PC-3 (cell line): ENCODE measurements at regions not wholly inside any gene's neighbourhood (a gene's known extent, or its start where the extent isn't known, plus 50 kb on each side); places are given as distances from the start of the nearest gene placed in this dataset.

Experiments used
- ATAC-seq: fragments of 200-7000 bp; cut with Tn5 transposase; 2 replicates; pipeline ENCODE4 v1.9.1; 2020; ENCODE audit warnings: mild to moderate bottlenecking, moderate library complexity
- BruUV-seq: library from RNA; stranded (reverse); fragments of 400-500 nt; replicated peaks from 2 replicates; lab custom pipeline; 2021; lab: Mats Ljungman, UMichigan
- CTCF ChIA-PET: fragments of 300-600 bp; sonication (Branson Sonifier 250); formaldehyde crosslinking; loops from one replicate; lab custom pipeline; 2022; ENCODE audit warnings: antibody characterized with exemption; lab: Charles Lee
- POLR2A ChIA-PET: fragments of 300-600 bp; sonication (Branson Sonifier 250); formaldehyde crosslinking; loops from one replicate; lab custom pipeline; 2022; ENCODE audit warnings: antibody characterized with exemption; ENCODE audit not compliant: unreplicated experiment; lab: Charles Lee
- DNase-seq: peaks from one replicate; pipeline ENCODE4 v3.0.0-alpha.2; 2015
- H2AFZ ChIP-seq: fragments of 300-600 bp; sonication (generic); 2 replicates; pipeline ENCODE4 v1.6.0; 2016; ENCODE audit warnings: antibody characterized with exemption, low read length
- H3F3A ChIP-seq: fragments of 300-600 bp; sonication (generic); one replicate; pipeline ENCODE4 v1.6.0; 2017; ENCODE audit warnings: antibody characterized with exemption, low read length, control low read depth, mild to moderate bottlenecking; ENCODE audit not compliant: unreplicated experiment
- H3K27ac ChIP-seq: fragments of 300-600 bp; sonication (generic); 2 replicates; pipeline ENCODE4 v1.5.1; 2016; ENCODE audit warnings: mild to moderate bottlenecking, low read length
- H3K27me3 ChIP-seq: fragments of 300-600 bp; sonication (generic); 2 replicates; pipeline ENCODE4 v1.6.1; 2016; ENCODE audit warnings: low read length, mixed read lengths
- H3K36me3 ChIP-seq: fragments of 300-600 bp; sonication (generic); 2 replicates; pipeline ENCODE4 v1.6.1; 2016; ENCODE audit warnings: low read depth, mixed run types, low read length, mixed read lengths
- H3K4me1 ChIP-seq: fragments of 300-600 bp; sonication (generic); 2 replicates; pipeline ENCODE4 v1.5.1; 2016; ENCODE audit warnings: low read length; ENCODE audit not compliant: insufficient read depth
- H3K4me2 ChIP-seq: fragments of 300-600 bp; sonication (generic); 2 replicates; pipeline ENCODE4 v1.6.0; 2016; ENCODE audit warnings: low read length
- H3K4me3 ChIP-seq: fragments of 300-600 bp; sonication (generic); 2 replicates; pipeline ENCODE4 v1.5.1; 2016; ENCODE audit warnings: mild to moderate bottlenecking, low read length, mixed read lengths
- H3K79me2 ChIP-seq: fragments of 300-600 bp; sonication (generic); 2 replicates; pipeline ENCODE4 v1.6.1; 2017; ENCODE audit warnings: low read length, mixed read lengths
- H3K9ac ChIP-seq: fragments of 300-600 bp; sonication (generic); 2 replicates; pipeline ENCODE4 v1.6.0; 2016; ENCODE audit warnings: mild to moderate bottlenecking, low read length
- H3K9me2 ChIP-seq: fragments of 300-600 bp; sonication (generic); replicated peaks from 2 replicates; pipeline ENCODE4 v1.6.1; 2016; ENCODE audit warnings: mixed run types, low read length, mixed read lengths
- H3K9me3 ChIP-seq: fragments of 300-600 bp; sonication (generic); 2 replicates; pipeline ENCODE4 v1.6.1; 2016; ENCODE audit warnings: low read length, mixed read lengths
- H4K20me1 ChIP-seq: fragments of 300-600 bp; sonication (generic); 2 replicates; pipeline ENCODE4 v1.6.1; 2016; ENCODE audit warnings: low read length, mixed read lengths
- CTCF ChIP-seq: fragments of 300-600 bp; sonication (generic); conservative IDR thresholded peaks from 2 replicates; pipeline ENCODE4 v1.5.1; 2017; ENCODE audit warnings: antibody characterized with exemption, low read depth, mild to moderate bottlenecking, low read length
- EZH2 ChIP-seq: fragments of 300-600 bp; sonication (generic); IDR thresholded peaks from one replicate; pipeline ENCODE4 v1.6.1; 2017; ENCODE audit warnings: antibody characterized with exemption, mild to moderate bottlenecking, low read length; ENCODE audit not compliant: unreplicated experiment
- EZH2phosphoT487 ChIP-seq: fragments of 300-600 bp; sonication (generic); IDR thresholded peaks from 2 replicates; pipeline ENCODE4 v1.6.1; 2018; ENCODE audit warnings: mild to moderate bottlenecking, antibody characterized with exemption, low read length, borderline replicate concordance
- intact Hi-C: fragments of 100-400 bp; cut with micrococcal nuclease; formaldehyde crosslinking; loops from 2 replicates; pipeline ENCODE4 v1.9.0; 2023

- BruUV-seq, result no TSS peak
- Histone ChIP-seq H3K9me3 (no peaks in the 10 kb centered on the region), H3K36me3 (no peaks in the 10 kb centered on the region), H3F3A (no peaks in the 10 kb centered on the region), H3K27me3 (peaks cover 14% of the 10 kb centered on the region), H3K4me2 (no peak overlapping the region), H2AFZ (no peak overlapping the region), H3K9ac (no peak overlapping the region), H3K27ac (no peak overlapping the region), H3K4me1 (no peaks in the 10 kb centered on the region), H3K4me3 (no peak overlapping the region), H3K9me2 (no peaks in the 10 kb centered on the region), H3K79me2 (no peaks in the 10 kb centered on the region), H4K20me1 (no peaks in the 10 kb centered on the region)
- CTCF ChIA-PET, result no interaction called here
- intact Hi-C loops, result no loop called here
- no peak for ATAC-seq
- POLR2A ChIA-PET, result no interaction called here
- TF ChIP-seq EZH2phosphoT487, result no peak
- no peak for TF ChIP-seq CTCF
- no peak for DNase-seq
Observed at GRCh38 chr6:153644000-153644399, 395.0 kb upstream of the OPRM1 start.

GRCh38 chr6:153634416-153634815 lies 404.6 kb upstream of the OPRM1 start:
- intact Hi-C loops, result no loop called here
- no peaks in the 10 kb centered on the region for H3K79me2 ChIP-seq
- no peak overlapping the region for H3K9ac ChIP-seq
- H3K27me3 ChIP-seq, result peaks cover 4% of the 10 kb centered on the region; the same call in 1 of the 2 replicates
- no peak for DNase-seq
- ATAC-seq, result no peak
- H3F3A ChIP-seq, result no peaks in the 10 kb centered on the region
- H3K36me3 ChIP-seq, result no peaks in the 10 kb centered on the region
- no TSS peak for BruUV-seq
- no peaks in the 10 kb centered on the region for H4K20me1 ChIP-seq
- TF ChIP-seq CTCF, result no peak
- TF ChIP-seq EZH2phosphoT487, result no peak
- no peak for TF ChIP-seq EZH2
- POLR2A ChIA-PET, result no interaction called here
- H3K27ac ChIP-seq, result no peak overlapping the region
- CTCF ChIA-PET, result no interaction called here
- H3K4me1 ChIP-seq, result no peaks in the 10 kb centered on the region
- H3K4me3 ChIP-seq, result no peak overlapping the region
- H3K4me2 ChIP-seq, result no peak overlapping the region
- H2AFZ ChIP-seq, result no peak overlapping the region
- no peaks in the 10 kb centered on the region for H3K9me3 ChIP-seq
- no peaks in the 10 kb centered on the region for H3K9me2 ChIP-seq

- Histone ChIP-seq H3K9me3 (no peaks in the 10 kb centered on the region), H3K36me3 (no peaks in the 10 kb centered on the region), H3K79me2 (no peaks in the 10 kb centered on the region), H3K4me2 (no peak overlapping the region), H3K4me3 (no peak overlapping the region), H3F3A (no peaks in the 10 kb centered on the region), H3K9me2 (no peaks in the 10 kb centered on the region), H4K20me1 (no peaks in the 10 kb centered on the region), H3K27ac (no peak overlapping the region), H2AFZ (no peak overlapping the region), H3K9ac (no peak overlapping the region), H3K27me3 (peaks cover 74% of the 10 kb centered on the region), H3K4me1 (no peaks in the 10 kb centered on the region)
- BruUV-seq, result no TSS peak
- intact Hi-C loops, result no loop called here
- ChIA-PET POLR2A (no interaction called here), CTCF (no interaction called here)
- TF ChIP-seq EZH2phosphoT487, result no peak
- no peak for TF ChIP-seq EZH2
- no peak for TF ChIP-seq CTCF
- DNase-seq, result no peak
- no peak for ATAC-seq
Observed at GRCh38 chr6:153625089-153625488, 414.0 kb upstream of the OPRM1 start.
